CD14-positive monocyte (primary cell): ENCODE measurements at regions not wholly inside any gene's neighbourhood (a gene's known extent, or its start where the extent isn't known, plus 50 kb on each side); places are given as distances from the start of the nearest gene placed in this dataset.
"Not testable (repeated sequence)": the region's sequence is repeated elsewhere in the genome, so short reads cannot be mapped to it uniquely, and the experiment has no call there.

ENCODE experiments used
- DNase-seq, 3 donors: peaks; one replicate each; pipeline ENCODE4 v3.0.0-alpha.2; 2011 to 2022
- H2AFZ ChIP-seq: 2 replicates; pipeline ENCODE4 v1.6.0; 2012; ENCODE audit warnings: mild to moderate bottlenecking, low read depth, low read length, inconsistent platforms; ENCODE audit not compliant: insufficient read depth, poor library complexity, severe bottlenecking
- H3K27ac ChIP-seq, 2 donors: 1 replicate in 1 of 2; 2 replicates in 1 of 2; pipeline ENCODE4 v1.5.1; 2012 to 2013; ENCODE audit warnings: low read length in 2 of 2, control low read depth in 1 of 2, inconsistent platforms in 1 of 2, low read depth in 1 of 2, mild to moderate bottlenecking in 1 of 2
- H3K27me3 ChIP-seq, 2 donors: one replicate each; pipeline versions ENCODE4 v1.6.0 to v1.6.1; 2011 to 2013; ENCODE audit warnings: low read length in 2 of 2; ENCODE audit not compliant: control insufficient read depth in 2 of 2, insufficient read depth in 2 of 2
- H3K36me3 ChIP-seq, 2 donors: replicated peaks in 1 of 2; 1 replicate in 1 of 2; 2 replicates in 1 of 2; pipeline versions ENCODE4 v1.5.1 to v1.6.1; 2012 to 2013; ENCODE audit warnings: low read length in 2 of 2, control low read depth in 1 of 2, inconsistent platforms in 1 of 2, mild to moderate bottlenecking in 1 of 2; ENCODE audit not compliant: insufficient read depth in 2 of 2, control insufficient read depth in 1 of 2
- H3K4me1 ChIP-seq, 2 donors: 1 replicate in 1 of 2; 2 replicates in 1 of 2; pipeline versions ENCODE4 v1.5.1 to v1.6.1; 2012 to 2013; ENCODE audit warnings: low read length in 2 of 2, control low read depth in 1 of 2, inconsistent platforms in 1 of 2, mild to moderate bottlenecking in 1 of 2, moderate library complexity in 1 of 2; ENCODE audit not compliant: insufficient read depth in 2 of 2, control insufficient read depth in 1 of 2
- H3K4me2 ChIP-seq: replicated peaks from 2 replicates; pipeline ENCODE3; 2012; ENCODE audit warnings: low read length, moderate library complexity, mild to moderate bottlenecking; ENCODE audit not compliant: poor library complexity, severe bottlenecking; ENCODE audit errors: extremely low read depth
- H3K4me3 ChIP-seq, 3 experiments: fragments of 200-600 bp in 1 of 3; sonication (generic) in 1 of 3; replicated peaks in 1 of 3; 1 replicate in 2 of 3; 2 replicates in 1 of 3; pipeline ENCODE4 v1.5.1; 2011 to 2013; ENCODE audit warnings: low read length in 3 of 3, mild to moderate bottlenecking in 3 of 3, control low read depth in 2 of 3, low read depth in 2 of 3, inconsistent platforms in 1 of 3, moderate library complexity in 1 of 3
- H3K79me2 ChIP-seq: 2 replicates; pipeline ENCODE4 v1.6.0; 2012; ENCODE audit warnings: mild to moderate bottlenecking, control low read depth, inconsistent platforms, low read length, moderate library complexity; ENCODE audit not compliant: insufficient read depth
- H3K9ac ChIP-seq: 2 replicates; pipeline ENCODE4 v1.6.0; 2017; ENCODE audit warnings: low read length, mild to moderate bottlenecking; ENCODE audit not compliant: insufficient read depth, poor library complexity, severe bottlenecking
- H3K9me3 ChIP-seq, 2 donors: replicated peaks in 1 of 2; 1 replicate in 1 of 2; 2 replicates in 1 of 2; pipeline versions ENCODE4 v1.5.1 to v1.6.1; 2012 to 2013; ENCODE audit warnings: low read length in 2 of 2, control low read depth in 1 of 2; ENCODE audit not compliant: control insufficient read depth in 1 of 2, insufficient read depth in 1 of 2
- H4K20me1 ChIP-seq: 2 replicates; pipeline ENCODE4 v1.6.0; 2012; ENCODE audit warnings: mild to moderate bottlenecking, low read length, control low read depth, moderate library complexity; ENCODE audit not compliant: insufficient read depth
- H3K27ac Mint-ChIP-seq, 7 donors: one replicate each; pipeline ENCODE4 v1.8.0; 2020; ENCODE audit warnings: mild to moderate bottlenecking in 7 of 7, mixed read lengths in 7 of 7, moderate library complexity in 6 of 7, inconsistent platforms in 2 of 7
- H3K27me3 Mint-ChIP-seq, 3 donors: one replicate each; pipeline ENCODE4 v1.8.0; 2021 to 2022; ENCODE audit warnings: low read depth in 3 of 3, mild to moderate bottlenecking in 3 of 3, mixed read lengths in 3 of 3, moderate library complexity in 3 of 3, inconsistent platforms in 1 of 3
- H3K36me3 Mint-ChIP-seq, 2 donors: one replicate each; pipeline ENCODE4 v1.8.0; 2020; ENCODE audit warnings: mixed read lengths in 2 of 2, inconsistent platforms in 1 of 2, mild to moderate bottlenecking in 1 of 2
- H3K4me1 Mint-ChIP-seq: one replicate; pipeline ENCODE4 v1.8.0; 2020; ENCODE audit warnings: mild to moderate bottlenecking, mixed read lengths
- H3K4me3 Mint-ChIP-seq, 2 donors: one replicate each; pipeline ENCODE4 v1.8.0; 2020; ENCODE audit warnings: mild to moderate bottlenecking in 2 of 2, mixed read lengths in 2 of 2, moderate library complexity in 1 of 2
- H3K9me3 Mint-ChIP-seq, 7 donors: one replicate each; pipeline ENCODE4 v1.8.0; 2020 to 2022; ENCODE audit warnings: mixed read lengths in 7 of 7, mild to moderate bottlenecking in 6 of 7, moderate library complexity in 6 of 7, inconsistent platforms in 2 of 7
- CTCF ChIP-seq: fragments of 200-600 bp; IDR thresholded peaks from one replicate; pipeline ENCODE4 v1.8.0; 2022; ENCODE audit warnings: antibody characterized with exemption, mild to moderate bottlenecking
- WGBS: methylation state at CpG from one replicate; pipeline ENCODE4 v1.1.5; 2013; ENCODE audit warnings: missing lambda C conversion rate; ENCODE audit not compliant: insufficient coverage; 5-methylcytosine and 5-hydroxymethylcytosine counted together
- intact Hi-C, 2 donors: fragments of 100-400 bp; cut with micrococcal nuclease; formaldehyde crosslinking; loops; one replicate each; pipeline versions ENCODE4 v1.15.0 to v1.15.1; 2023

- H3K4me2 ChIP-seq = no peak overlapping the region
- DNase-seq = no peak
- H3K4me1 ChIP-seq = peaks cover 11 to 14% of the 10 kb centered on the region in 2 donors
- no peaks in the 10 kb centered on the region for H4K20me1 ChIP-seq
- no peak overlapping the region for H3K4me3 ChIP-seq
- TF ChIP-seq CTCF = no peak
- H3K36me3 ChIP-seq = no peaks in the 10 kb centered on the region
- H3K27me3 ChIP-seq = no peaks in the 10 kb centered on the region
- no peak overlapping the region for H3K27ac ChIP-seq
- no peaks in the 10 kb centered on the region for H3K27me3 Mint-ChIP-seq
- H2AFZ ChIP-seq = no peak overlapping the region
- H3K9me3 Mint-ChIP-seq = peaks cover 9 to 18% (median 13%) of the 10 kb centered on the region in 7 donors
- intact Hi-C loops = no loop called here
- no peaks in the 10 kb centered on the region for H3K79me2 ChIP-seq
- no peak overlapping the region for H3K4me3 Mint-ChIP-seq
- no peak overlapping the region for H3K9ac ChIP-seq
- H3K36me3 Mint-ChIP-seq = peaks cover 0 to 4% of the 10 kb centered on the region in 2 donors
- peaks cover 4 to 11% of the 10 kb centered on the region in 2 donors for H3K9me3 ChIP-seq
- H3K27ac Mint-ChIP-seq = peak overlapping the region in 1 of 7 donors; percentile 45
- no CpG with 5 or more reads among the region's 2 CpGs for WGBS
- H3K4me1 Mint-ChIP-seq = peaks cover 10% of the 10 kb centered on the region
These were observed 200.9 kb upstream of the IVNS1ABP start for GRCh38 chr1:185517808-185518419.

- DNase-seq, H3K4me3 ChIP-seq, H3K4me3 Mint-ChIP-seq, H3K27me3 Mint-ChIP-seq, H3K27me3 ChIP-seq, H3K4me2 ChIP-seq, H3K79me2 ChIP-seq, H4K20me1 ChIP-seq, H3K27ac ChIP-seq, H3K27ac Mint-ChIP-seq, H3K36me3 Mint-ChIP-seq, H3K9ac ChIP-seq, intact Hi-C loops, H2AFZ ChIP-seq, H3K36me3 ChIP-seq: not testable (repeated sequence)
- peaks cover 15% of the 10 kb centered on the region for H3K4me1 Mint-ChIP-seq
- no CpG with 5 or more reads among the region's 2 CpGs for WGBS
- Histone ChIP-seq H3K9me3 (peaks cover 4 to 11% of the 10 kb centered on the region in 2 donors), H3K4me1 (peaks cover 14 to 15% of the 10 kb centered on the region in 2 donors)
- H3K9me3 Mint-ChIP-seq = peaks cover 9 to 18% (median 13%) of the 10 kb centered on the region in 7 donors
These were observed 200.3 kb upstream of the IVNS1ABP start for GRCh38 chr1:185517301-185517700.
